ENCODE measurements at regions not wholly inside any gene's neighbourhood (a gene's known extent, or its start where the extent isn't known, plus 50 kb on each side); places are given as distances from the start of the nearest gene placed in this dataset.
A peak's percentile ranks its signal among the peaks of the same experiment; 100 is the strongest.

DNA sequence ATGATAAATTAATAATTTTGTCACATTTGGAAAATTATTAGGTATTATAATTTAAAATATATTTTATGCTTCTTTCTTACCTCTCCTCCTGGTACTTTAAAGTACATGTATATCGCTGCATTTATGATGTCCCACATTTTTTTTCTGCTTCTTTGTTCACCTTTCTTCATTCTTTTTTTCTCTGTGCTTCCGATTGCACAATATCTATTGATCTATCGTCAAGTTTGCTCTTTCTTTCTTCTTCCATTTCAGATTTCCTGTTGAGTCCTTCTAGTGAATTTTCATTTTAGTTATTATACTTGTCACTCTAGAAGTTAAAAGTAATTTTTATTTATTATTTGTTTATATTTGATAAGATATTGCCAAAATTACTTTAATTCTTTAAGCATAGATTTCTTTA lies 441.0 kb upstream of the HS3ST5 start:
- Histone ChIP-seq H3K9me3 (ENCODE audit: low read depth, low read length) (no peaks in the 10 kb centered on the region), H3K9ac (ENCODE audit: insufficient read length) (no peak overlapping the region), H3K36me3 (ENCODE audit: insufficient read depth, low read length) (no peaks in the 10 kb centered on the region), H3K27ac (no peak overlapping the region), H3K4me3 (no peak overlapping the region)
- TF ChIP-seq POLR2AphosphoS5 (IDR thresholded peaks at IDR 0.05; ENCODE audit: borderline replicate concordance, low read depth, low read length) (no peak), EZH2 (IDR thresholded peaks at IDR 0.05) (no peak), FOXP2 (optimal IDR thresholded peaks at IDR 0.05; ENCODE audit: control extremely low read depth, extremely low read length, insufficient read depth) (no peak)
- no peak for DNase-seq (ENCODE audit: low read depth, low spot score)

DNA sequence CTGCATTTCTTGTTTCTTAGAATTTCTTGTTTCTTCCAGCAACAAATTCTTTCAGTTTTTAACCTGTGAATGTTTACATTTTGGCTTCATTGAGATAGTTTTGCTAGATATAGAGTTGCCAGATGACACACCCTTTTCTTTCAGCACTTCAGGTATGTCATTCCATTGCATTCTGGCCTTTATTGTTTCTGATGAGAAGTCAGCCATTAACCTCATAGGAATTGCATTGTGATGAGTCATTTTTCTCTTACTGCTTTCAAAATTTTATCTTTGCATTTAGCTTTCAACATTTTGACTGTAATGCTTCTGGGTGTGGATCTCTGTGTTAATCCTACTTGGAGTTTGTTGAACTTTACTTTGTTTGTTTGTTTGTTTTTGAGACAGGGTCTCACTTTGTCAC lies 440.3 kb upstream of the HS3ST5 start:
- DNase-seq (ENCODE audit: low read depth, low spot score), result no peak

DNA sequence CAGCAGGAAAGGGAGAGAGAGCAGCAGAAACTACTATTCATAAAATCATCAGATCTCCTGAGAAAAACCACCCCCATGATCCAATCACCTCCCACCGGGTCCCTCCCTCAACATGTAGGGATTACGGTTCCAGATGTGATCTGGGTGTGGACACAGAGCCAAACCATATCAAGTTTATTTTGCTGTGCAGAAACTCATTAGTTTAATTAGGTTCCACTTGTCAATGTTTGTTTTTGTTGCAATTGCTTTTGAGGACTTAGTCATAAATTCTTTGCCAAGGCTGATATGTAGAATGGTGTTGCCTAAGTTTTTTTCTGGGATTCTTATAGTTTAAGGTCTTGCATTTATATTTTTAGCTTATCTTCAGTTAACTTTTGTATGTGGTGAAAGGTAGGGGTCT lies 422.0 kb upstream of the HS3ST5 start:
- no peak for TF ChIP-seq FOXP2 (optimal IDR thresholded peaks at IDR 0.05; ENCODE audit: control extremely low read depth, extremely low read length, insufficient read depth)
- no peak for TF ChIP-seq EZH2 (IDR thresholded peaks at IDR 0.05)
- no peak for TF ChIP-seq POLR2AphosphoS5 (IDR thresholded peaks at IDR 0.05; ENCODE audit: borderline replicate concordance, low read depth, low read length)

More for the DNA sequence above, 440.3 kb upstream of the HS3ST5 start:
- no peak overlapping the region for H3K4me3 ChIP-seq
- no peak overlapping the region for H3K9ac ChIP-seq (ENCODE audit: insufficient read length)
- H3K36me3 ChIP-seq (ENCODE audit: insufficient read depth, low read length), result no peaks in the 10 kb centered on the region
- no peaks in the 10 kb centered on the region for H3K9me3 ChIP-seq (ENCODE audit: low read depth, low read length)
- no peak overlapping the region for H3K27ac ChIP-seq
- TF ChIP-seq POLR2AphosphoS5 (IDR thresholded peaks at IDR 0.05; ENCODE audit: borderline replicate concordance, low read depth, low read length) (no peak), FOXP2 (optimal IDR thresholded peaks at IDR 0.05; ENCODE audit: control extremely low read depth, extremely low read length, insufficient read depth) (no peak), EZH2 (IDR thresholded peaks at IDR 0.05) (no peak)

DNA sequence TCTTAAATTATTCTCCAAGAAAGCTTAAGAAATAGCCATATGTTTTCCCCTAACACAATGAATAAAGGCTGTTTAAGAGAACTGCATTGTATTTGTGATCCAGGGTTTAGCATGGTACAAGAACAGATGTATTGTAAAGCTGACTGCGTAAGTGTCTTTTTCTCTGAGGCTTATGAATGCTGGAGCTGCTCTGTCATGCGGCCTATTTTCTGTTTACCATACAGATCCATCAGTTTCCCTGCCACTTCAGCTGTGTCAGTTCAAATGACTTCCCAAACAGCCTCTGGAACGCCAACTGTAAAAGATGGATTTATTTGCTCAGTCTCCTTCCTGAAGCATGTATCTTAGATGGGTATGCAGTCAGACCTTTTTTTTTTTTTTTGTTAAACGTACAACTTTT lies 419.3 kb upstream of the HS3ST5 start:
- Histone ChIP-seq H3K9ac (ENCODE audit: insufficient read length) (no peak overlapping the region), H3K4me3 (no peak overlapping the region), H3K36me3 (ENCODE audit: insufficient read depth, low read length) (no peaks in the 10 kb centered on the region), H3K27ac (no peak overlapping the region), H3K9me3 (ENCODE audit: low read depth, low read length) (no peaks in the 10 kb centered on the region)
- no peak for DNase-seq (ENCODE audit: low read depth, low spot score)
- no peak for TF ChIP-seq EZH2 (IDR thresholded peaks at IDR 0.05)
- no peak for TF ChIP-seq FOXP2 (optimal IDR thresholded peaks at IDR 0.05; ENCODE audit: control extremely low read depth, extremely low read length, insufficient read depth)
- no peak for TF ChIP-seq POLR2AphosphoS5 (IDR thresholded peaks at IDR 0.05; ENCODE audit: borderline replicate concordance, low read depth, low read length)

More for the DNA sequence above, 422.0 kb upstream of the HS3ST5 start:
- DNase-seq (ENCODE audit: low read depth, low spot score), result no peak
- Histone ChIP-seq H3K9me3 (ENCODE audit: low read depth, low read length) (no peaks in the 10 kb centered on the region), H3K27ac (no peak overlapping the region), H3K36me3 (ENCODE audit: insufficient read depth, low read length) (no peaks in the 10 kb centered on the region), H3K9ac (ENCODE audit: insufficient read length) (no peak overlapping the region), H3K4me3 (no peak overlapping the region)

DNA sequence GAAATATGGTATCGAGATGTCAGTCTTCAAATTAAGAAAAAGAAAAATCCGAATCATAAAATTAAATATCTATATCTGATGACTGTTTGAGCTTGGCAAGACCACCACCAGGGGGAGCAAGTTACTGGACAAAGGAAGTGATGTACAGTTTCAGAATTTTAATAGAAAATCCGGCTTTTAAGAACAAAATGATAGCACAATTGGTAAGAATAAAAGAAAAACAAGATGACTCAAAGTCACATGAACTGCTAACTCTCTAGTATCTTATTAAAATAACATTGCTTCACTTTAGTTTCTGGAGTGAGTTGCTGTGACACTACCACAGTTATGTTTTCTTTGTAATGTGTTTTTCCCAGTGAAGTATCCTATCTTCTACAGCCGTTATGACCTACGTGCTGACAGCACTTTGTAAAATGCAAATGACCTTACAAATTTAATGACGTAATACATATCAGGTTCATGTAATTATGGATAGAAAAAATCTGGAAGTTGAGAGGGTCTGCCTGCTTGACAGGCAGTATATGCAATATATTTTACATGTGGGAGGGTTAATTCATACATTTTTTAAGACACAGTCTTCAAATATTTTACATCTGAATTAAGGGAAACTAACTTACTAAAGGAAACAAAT lies 405.3 kb upstream of the HS3ST5 start:
- no peaks in the 10 kb centered on the region for H3K36me3 ChIP-seq (ENCODE audit: insufficient read depth, low read length)
- no peak overlapping the region for H3K27ac ChIP-seq
- H3K9me3 ChIP-seq (ENCODE audit: low read depth, low read length), result no peaks in the 10 kb centered on the region
- DNase-seq (ENCODE audit: low read depth, low spot score), result no peak
- no peak overlapping the region for H3K4me3 ChIP-seq
- TF ChIP-seq EZH2 (IDR thresholded peaks at IDR 0.05) (no peak), POLR2AphosphoS5 (IDR thresholded peaks at IDR 0.05; ENCODE audit: borderline replicate concordance, low read depth, low read length) (no peak), FOXP2 (optimal IDR thresholded peaks at IDR 0.05; ENCODE audit: control extremely low read depth, extremely low read length, insufficient read depth) (no peak)
- H3K9ac ChIP-seq (ENCODE audit: insufficient read length), result no peak overlapping the region

DNA sequence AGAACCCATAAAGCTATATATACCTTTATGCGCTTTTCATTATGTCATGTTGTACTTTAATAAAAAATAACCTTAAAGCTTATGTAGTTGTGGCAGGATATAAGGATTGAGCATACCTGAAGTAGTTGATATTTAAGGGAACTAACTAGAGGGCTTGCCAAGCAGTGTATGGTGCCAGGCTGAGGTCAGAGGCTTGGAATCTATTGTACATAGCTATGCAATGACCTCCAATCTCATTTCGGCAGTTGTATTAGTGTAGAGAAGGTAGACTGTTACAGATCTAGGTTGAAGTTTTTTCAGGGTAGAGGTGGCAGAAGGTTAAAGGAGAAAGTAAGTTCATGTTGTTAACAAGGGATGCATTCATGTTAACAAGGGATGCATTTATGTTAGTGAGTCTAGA lies 397.7 kb upstream of the HS3ST5 start:
- no peak overlapping the region for H3K4me3 ChIP-seq
- DNase-seq (ENCODE audit: low read depth, low spot score), result no peak
- TF ChIP-seq POLR2AphosphoS5 (IDR thresholded peaks at IDR 0.05; ENCODE audit: borderline replicate concordance, low read depth, low read length), result no peak
- TF ChIP-seq EZH2 (IDR thresholded peaks at IDR 0.05), result no peak
- TF ChIP-seq FOXP2 (optimal IDR thresholded peaks at IDR 0.05; ENCODE audit: control extremely low read depth, extremely low read length, insufficient read depth), result no peak
- no peak overlapping the region for H3K9ac ChIP-seq (ENCODE audit: insufficient read length)
- H3K9me3 ChIP-seq (ENCODE audit: low read depth, low read length), result no peaks in the 10 kb centered on the region
- no peak overlapping the region for H3K27ac ChIP-seq
- no peaks in the 10 kb centered on the region for H3K36me3 ChIP-seq (ENCODE audit: insufficient read depth, low read length)

DNA sequence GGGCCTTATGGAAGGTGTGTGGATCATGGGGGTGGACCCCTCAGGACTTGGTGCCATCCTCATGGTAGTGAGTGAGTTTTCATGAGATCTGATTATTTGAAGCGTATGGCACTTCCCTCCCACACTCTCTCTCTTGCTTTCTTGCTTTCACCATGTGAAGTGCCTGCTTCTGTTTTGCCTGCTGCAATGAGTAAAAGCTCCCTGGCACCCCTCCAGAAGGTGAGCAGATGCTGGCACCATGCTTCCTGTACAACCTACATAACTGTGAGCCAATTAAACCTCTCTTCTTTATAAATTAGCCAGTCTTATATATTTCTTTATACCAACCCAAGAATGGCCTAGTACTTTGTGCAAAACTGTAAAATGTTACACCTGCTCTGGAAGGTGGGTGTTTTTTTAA lies 396.8 kb upstream of the HS3ST5 start:
- no peak overlapping the region for H3K4me3 ChIP-seq
- H3K9ac ChIP-seq (ENCODE audit: insufficient read length), result no peak overlapping the region
- no peaks in the 10 kb centered on the region for H3K9me3 ChIP-seq (ENCODE audit: low read depth, low read length)
- DNase-seq (ENCODE audit: low read depth, low spot score), result no peak
- no peak overlapping the region for H3K27ac ChIP-seq
- TF ChIP-seq EZH2 (IDR thresholded peaks at IDR 0.05), result no peak
- TF ChIP-seq POLR2AphosphoS5 (IDR thresholded peaks at IDR 0.05; ENCODE audit: borderline replicate concordance, low read depth, low read length), result no peak
- H3K36me3 ChIP-seq (ENCODE audit: insufficient read depth, low read length), result no peaks in the 10 kb centered on the region

DNA sequence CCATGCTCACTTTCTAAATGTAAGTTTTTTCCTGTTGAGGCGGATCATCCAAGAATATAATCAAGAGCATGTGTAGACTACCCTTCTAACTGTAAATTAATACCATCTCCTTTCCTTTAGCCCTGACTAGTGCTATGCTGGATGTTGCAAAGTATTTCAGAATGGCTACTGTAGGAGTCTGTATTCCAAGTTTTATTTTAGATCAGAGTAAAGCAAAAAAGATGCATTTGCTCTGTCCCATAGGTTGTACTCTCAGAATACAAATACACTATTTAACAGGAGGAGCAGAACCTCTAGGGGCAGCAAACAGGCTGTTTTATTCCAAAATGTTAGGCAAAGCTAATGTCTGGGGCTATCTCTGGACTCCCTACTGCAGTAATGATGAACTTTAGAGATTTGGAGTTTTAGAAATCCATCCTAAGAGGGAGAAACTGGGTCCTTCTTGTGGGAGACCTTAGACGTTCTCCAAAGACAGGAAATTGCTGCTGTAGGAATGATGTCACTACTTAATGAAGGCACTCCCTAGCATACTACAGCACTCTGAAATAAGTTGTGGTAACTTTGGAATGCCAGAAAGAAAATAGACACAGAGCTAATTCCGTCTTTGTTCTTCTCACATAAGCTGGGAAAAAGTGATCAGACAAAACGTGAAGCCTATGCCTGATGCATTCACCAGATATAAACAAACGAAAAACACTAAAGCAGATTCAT lies 392.4 kb upstream of the HS3ST5 start:
- TF ChIP-seq FOXP2 (optimal IDR thresholded peaks at IDR 0.05; ENCODE audit: control extremely low read depth, extremely low read length, insufficient read depth) (no peak), POLR2AphosphoS5 (IDR thresholded peaks at IDR 0.05; ENCODE audit: borderline replicate concordance, low read depth, low read length) (no peak), EZH2 (IDR thresholded peaks at IDR 0.05) (no peak)
- Histone ChIP-seq H3K27ac (peak overlapping the region; percentile 83), H3K9me3 (ENCODE audit: low read depth, low read length) (no peaks in the 10 kb centered on the region), H3K9ac (ENCODE audit: insufficient read length) (no peak overlapping the region), H3K36me3 (ENCODE audit: insufficient read depth, low read length) (no peaks in the 10 kb centered on the region), H3K4me3 (peak overlapping the region; percentile 51)
- no peak for DNase-seq (ENCODE audit: low read depth, low spot score)

Measured in SK-N-MC (cell line).